Posterior vena cava (tissue), 2 donors: ENCODE measurements at regions not wholly inside any gene's neighbourhood (a gene's known extent, or its start where the extent isn't known, plus 50 kb on each side); places are given as distances from the start of the nearest gene placed in this dataset.
"Not testable (repeated sequence)": the region's sequence is repeated elsewhere in the genome, so short reads cannot be mapped to it uniquely, and the experiment has no call there.

ENCODE experiments used
- DNase-seq: peaks from one replicate; pipeline ENCODE4 v3.0.0-alpha.2; 2020; ENCODE audit warnings: low spot score
- intact Hi-C, 2 donors: fragments of 100-400 bp; cut with DNase I; formaldehyde crosslinking; loops; one replicate each; pipeline versions ENCODE4 v1.14.1 to v1.14.2; 2022 to 2023
- donor health status: DM: yes; HTN: yes; CAD: no.
- donor health status: DM: yes; HTN: yes; CAD: no.

DNA sequence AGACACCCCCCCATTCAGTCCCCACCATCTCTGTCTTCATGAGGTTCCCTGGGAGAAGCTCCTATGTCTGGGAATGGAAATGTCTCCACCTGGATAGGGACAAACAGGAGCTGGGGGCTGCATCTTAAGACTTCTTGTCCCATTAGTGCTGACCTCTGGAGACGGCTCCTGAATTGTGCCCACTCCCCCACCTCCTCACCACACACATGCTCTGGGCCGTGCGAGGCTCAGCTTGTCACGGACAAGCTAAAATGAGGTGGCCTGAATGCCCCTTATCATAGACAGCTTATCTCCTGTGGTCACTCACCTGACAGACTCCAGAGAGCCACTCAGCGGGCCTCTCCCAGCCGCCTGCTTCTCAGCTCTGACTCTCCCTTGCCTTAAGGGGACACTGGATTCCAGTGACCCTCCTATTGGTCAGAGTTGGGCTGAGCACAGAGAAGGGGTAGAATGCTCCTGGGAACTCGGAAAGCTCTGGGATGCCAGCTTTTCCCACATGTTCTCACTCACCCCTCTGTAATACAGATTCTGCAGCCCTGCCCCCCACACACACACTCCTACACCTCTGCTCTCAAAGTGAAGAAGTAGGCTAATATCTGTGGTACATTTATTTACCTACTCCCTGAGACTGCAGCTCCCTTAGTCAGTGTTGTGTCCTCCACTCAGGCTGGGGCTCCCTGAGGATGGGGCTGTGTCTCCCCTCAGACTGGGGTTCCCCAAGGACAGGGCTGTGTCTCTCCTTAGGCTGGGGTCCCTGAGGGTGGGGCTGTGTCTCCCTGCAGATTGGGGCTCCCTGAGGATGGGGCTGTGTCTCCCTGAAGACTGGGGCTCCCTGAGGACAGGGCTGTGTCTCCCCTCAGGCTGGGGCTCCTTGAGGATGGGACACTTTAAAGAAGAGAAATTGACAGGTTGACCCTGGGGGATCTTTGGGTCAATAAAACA, 167.5 kb downstream of the VEGFA start:
- DNase-seq = peak; percentile 40
- intact Hi-C loops = no loop called here

DNA sequence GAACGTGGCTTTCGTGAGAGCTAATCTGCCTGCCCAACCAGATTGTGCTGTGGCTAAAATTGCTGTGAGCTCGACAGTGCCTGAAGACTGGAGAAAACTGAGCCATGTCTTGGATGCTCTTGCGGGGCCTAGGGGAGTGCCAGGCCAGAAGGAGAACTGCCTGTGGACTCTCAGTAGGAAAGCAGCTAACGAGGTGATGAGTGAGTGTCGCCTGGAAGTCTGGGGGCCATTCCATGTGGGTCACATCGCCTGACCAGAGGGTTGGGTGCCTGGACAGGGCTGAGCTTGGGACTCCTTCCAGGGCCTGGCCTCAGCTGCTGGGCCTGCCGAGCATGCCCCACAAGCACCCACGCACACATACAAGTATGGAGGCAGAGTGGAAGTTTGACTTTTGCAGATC, 166.5 kb downstream of the VEGFA start:
- intact Hi-C loops = no loop called here

DNA sequence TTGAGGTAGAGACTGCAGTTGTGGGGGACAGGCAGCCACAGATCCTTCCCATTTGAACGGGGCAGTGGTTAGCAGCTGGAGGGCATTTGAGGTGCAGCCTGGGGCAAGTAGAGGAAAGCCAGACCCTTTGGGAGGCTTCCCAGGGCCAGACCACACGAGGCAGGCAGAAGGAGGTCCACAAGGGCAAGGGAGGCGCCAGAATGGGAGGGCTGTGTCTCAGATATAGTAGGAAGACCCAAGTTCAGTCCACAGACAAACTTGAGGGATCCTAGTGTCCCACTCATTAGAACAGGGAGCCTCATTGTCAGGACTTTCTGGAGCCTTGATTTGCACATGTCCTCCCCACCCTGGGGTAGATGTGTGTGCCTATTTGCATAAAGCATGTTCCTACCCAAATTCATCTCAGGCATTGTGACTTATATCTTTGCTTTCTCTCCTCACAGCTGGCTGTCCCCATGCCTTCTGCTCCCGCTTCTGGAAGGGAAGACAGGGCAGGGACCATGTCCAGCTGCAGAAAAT, 166.0 kb downstream of the VEGFA start:
- DNase-seq = peak; percentile 44
- intact Hi-C loops = no loop called here

More for the DNA sequence above, 166.5 kb downstream of the VEGFA start:
- DNase-seq = peak; percentile 36

DNA sequence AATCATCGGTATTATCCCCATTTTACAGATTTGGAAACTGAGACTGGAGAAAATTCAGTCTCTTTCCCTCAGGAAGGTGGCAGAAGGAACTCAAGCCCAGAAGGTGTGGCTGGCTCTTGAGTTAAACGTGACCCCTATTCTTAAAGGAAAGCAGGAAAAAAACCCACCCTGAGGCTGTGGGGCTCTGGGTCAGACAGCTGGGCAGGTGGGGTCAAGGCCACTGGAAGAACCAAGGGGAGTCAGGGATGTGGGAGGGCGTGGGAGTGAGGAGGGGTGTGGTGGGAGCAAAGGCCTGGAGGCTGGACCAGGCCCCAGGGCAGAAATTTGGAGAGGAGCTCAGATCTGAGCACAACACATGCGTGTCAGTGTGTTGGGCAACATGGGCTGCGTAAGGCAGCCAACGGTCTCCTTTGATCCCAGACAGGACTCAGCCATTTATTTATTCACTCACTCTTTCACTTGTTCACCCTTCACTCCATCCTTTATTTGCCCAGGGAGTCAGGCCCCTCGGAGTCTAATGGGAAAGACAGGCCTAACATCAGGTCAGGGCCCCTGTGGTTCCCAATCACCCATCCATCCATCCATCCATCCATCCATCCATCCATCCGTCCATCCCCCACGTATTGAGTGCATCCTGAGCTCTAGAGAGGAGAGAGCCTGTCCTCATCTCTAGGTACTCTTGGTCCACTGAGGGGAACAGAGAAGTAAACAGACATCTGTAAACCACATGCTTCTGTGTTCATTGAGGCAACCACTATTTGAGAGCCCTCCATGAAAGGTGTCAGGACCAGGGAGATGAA, 165.0 kb downstream of the VEGFA start:
- peak; percentile 65 for DNase-seq
- intact Hi-C loops = no loop called here

DNA sequence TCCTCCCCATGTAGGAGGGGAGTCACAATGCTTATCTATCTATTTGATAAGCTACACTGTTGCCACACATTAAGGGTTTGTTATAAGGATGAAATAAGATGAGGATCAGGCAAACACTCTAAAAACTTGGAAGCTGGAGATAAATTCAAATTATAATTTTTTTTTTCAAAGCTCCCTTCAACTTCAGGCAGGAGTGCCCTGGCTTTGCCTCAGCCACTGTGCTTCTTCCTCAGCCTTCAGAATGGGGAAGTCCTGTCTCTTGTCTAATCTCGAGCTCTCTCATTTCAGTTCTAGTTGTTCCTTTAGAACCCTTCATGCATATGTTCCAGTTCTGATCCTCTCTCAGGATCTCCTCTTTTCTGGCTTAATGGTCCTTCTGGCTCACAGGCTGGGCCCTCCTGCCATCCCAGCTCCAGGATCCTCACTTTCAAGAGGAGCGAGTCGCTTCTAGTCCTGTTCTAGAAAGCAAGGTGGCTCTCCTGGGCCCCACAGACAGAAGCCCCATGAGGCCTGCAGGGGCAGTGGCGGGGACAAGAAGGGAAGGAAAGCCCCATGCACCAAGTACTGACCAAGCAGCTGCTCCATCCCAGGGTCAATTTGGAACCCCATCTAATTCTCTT, 164.3 kb downstream of the VEGFA start:
- DNase-seq = peak; percentile 47
- intact Hi-C loops = no loop called here

DNA sequence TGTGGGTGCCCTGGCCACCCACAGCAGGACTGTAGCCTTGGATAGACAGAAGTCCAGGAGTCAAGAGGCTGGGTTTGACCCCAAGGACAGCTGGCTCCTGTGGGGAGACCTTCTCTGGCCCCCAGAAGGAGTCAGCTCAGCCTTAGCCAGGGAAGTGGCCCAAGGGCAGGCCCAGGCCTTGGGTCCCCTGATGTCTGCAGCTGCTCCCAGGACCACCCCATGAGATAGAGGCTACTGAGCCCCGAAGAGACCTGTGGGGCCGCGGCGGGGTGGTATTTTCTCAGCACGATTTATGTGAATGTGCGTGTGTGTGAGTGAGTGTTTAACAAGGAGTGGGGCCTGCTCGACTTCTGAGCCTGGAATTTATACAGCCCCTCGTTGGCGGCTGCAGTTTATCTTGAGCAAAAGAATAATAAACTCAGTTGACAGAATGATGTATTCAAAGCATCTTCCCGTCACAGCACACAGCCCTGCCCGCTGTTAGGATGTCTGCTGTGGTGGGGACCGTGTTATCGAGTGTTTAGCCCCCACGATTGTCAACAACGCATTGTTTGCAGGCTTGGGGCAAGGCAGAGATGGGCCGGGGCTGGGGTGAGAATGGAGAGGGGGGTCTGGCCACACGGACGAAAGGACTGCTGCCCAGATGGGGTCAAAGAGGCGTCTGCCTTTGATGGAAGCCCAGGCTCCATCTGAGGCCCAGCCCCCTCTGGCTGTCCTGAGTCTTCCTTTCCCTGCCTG, 163.3 kb downstream of the VEGFA start:
- DNase-seq = peak; percentile 73
- intact Hi-C loops = no loop called here

DNA sequence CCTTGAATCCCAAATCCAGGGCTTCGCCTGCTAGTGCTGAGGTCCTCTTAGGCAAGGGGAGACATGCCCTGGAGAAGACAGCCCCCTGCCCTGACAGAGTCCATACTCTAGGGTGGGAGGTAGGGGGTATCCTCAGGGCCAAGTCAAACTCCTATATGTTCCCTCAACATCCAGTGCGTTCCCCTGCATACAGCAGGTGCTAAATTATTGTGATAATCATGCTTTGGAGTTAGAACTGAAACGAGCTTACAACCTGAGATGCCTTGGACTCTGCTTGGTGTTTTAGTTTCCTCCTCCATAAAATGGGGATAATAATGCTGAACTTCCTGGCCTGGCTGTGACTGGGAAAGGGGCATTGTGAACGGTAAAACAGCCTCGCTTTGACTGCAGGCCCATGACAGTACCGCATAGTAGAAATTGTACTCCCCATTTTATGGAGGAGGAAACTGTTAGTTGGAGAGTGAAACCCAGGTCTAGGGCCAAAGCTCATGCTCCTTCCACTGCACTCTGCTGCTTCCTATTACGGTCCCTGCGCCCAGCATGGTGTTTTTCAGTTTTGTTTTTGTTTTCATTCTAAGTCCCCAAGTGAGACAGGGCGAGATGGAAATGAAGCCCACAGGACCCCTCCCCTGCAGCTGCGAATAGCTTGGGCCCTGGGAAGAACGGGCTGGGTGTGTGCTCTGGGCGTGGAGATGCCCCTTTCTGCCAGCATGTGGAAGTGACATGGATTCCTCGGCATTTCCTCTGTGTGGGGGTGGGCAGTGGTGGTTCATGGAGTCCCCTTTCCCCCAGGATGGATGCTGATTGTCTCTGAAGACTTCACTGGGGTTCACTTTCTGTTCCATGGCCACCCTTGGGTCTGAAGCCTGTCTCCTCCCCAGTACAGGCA, 162.5 kb downstream of the VEGFA start:
- peak; percentile 12 for DNase-seq
- intact Hi-C loops = no loop called here

DNA sequence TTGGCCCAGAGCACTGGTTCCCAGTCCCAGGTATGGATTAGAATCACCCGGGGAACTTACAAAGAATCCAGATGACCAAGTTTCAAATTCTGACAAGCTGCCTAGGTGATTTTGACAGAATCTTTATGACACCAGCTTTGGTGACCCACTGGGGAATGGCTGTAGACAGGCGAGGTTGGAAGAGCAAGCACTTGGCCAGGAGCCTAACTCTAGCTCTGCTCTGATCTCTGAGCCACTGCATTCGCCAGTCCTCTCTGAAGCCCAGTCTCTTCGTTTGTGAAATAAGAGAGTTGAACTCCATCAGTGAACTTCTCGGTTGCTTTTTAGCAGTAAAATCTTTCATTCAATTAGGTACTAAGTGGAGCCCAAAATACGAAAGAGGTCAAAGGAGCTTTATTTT, 161.2 kb downstream of the VEGFA start:
- peak; percentile 11 for DNase-seq

DNA sequence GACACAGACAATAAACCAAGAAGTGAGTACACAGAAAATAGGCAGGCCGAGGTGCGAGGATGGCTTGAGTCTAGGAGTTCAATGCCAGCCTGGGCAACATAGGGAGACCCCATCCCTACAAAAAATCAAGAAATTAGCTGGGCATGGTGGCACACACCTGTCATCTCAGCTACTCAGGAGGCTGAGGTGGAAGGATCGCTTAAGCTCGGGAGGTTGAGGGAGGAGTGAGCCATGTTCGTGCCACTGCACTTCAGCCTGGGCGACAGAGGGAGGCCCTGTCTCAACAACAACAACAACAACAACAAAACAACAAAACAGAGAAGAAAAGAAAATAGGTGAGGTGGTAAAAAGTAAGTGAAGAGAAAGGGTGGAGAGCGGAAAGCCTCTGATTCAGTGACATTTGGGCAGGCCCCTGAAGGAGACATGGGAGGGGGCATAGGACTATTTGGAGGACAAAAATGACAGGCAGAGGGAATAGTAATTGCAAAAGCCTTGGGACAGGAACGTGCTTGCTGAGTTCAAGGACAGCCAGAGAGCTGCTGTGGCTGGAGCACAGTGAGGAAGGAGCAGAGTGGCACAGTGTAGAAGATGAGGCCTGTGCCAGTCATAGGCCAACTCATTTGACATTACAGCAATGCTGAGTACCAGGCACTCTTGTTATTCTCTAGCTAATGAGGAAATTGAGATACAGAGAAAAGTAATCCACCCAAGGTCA, 160.6 kb downstream of the VEGFA start:
- DNase-seq = peak; percentile 13
- intact Hi-C loops = no loop called here

More for the DNA sequence above, 161.2 kb downstream of the VEGFA start:
- intact Hi-C loops = no loop called here

DNA sequence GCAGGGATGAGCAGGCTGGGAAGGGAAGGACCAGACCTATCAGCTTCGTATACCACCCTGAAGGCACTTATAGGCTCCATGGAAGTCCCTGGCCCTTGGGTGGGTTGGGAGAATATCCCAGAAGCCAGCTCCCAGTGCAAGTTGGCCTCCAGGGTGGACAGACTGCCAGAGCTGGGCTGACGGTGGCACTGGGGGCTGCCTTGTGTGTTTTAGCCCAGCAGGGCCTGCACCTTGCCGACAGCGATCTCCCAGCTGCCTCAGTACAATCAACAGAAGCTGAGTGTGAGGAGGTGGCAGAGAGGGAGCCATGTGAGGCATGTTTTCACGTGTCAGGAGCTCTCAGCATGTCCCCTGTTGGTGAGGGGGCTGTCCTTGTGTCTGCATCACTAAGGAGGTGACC, 159.5 kb downstream of the VEGFA start:
- intact Hi-C loops = no loop called here
- peak; percentile 25 for DNase-seq

DNA sequence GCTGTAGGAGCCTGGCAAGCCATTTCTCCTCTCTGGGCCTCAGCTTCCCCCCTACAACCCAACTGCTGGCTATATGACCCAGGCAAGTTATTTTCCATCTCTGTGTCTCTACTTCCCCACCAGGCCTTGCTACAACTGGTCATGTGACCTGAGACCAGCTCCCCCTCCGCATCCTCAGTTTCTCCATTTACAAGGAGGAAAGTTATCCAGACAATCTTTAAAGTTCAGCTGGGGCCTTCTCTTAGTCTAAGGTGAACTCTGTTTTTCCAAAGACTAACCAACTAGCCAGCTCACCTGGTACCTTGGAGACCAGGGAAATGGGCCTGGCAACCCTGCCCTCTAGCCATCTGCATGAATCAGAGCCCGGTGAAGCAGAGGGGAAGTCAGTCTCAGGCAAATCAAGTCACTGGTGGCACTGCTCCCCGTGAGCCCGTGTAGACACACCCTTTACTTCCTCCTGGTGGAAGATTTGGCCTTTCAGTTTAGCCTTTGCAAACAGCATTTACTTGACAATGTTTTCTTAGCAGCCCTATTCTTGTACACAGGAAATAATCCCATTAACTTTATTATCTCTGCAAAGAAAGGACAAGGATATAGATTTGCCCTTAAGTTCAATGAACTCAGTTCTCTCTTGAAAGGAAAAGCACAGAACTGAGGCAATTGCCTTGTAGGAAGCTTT, 157.7 kb downstream of the VEGFA start:
- intact Hi-C loops = no loop called here
- peak; percentile 73 for DNase-seq

DNA sequence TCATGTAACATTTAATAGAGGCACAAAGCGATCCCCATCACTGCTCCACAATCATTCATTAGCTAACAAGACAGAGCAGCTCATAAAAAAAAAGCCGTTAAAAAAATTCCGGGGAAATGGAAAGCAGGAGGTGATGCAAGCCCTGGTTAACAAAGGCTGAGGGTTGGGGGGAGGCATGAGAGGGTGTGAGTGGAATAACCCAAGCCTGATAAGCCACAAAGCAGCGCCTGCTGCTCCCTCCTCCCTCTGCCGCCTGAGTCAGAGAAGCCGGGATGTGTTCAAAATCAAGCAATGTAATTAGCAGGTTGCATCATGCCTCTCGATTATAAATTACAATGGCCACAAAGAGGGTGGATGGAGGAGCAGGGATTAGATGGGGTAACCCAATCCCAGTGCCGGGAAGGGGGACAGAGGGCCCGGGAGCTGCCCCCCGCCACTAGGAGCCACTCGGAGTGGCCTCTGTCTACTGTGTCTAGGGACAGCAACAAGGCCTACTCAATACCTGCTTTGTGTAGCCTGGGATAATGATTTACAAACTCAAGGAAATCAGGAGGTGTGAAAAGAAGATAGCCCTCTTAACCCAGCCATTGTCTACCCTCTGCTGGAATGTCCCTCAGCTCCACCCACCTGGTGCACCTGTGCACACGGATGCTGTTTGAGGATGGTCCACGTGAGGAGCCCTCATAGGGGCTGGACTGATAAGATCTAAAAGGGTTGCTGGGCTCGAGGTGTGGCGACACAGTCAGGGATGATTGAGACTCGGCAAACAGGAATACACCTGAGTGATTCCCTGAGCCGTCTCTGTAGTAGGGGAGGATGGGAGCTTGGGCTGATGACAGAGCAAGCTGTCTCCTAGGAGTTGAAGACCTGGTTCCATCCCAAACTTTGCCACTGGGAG, 156.9 kb downstream of the VEGFA start:
- intact Hi-C loops = no loop called here
- DNase-seq = peak; percentile 86

DNA sequence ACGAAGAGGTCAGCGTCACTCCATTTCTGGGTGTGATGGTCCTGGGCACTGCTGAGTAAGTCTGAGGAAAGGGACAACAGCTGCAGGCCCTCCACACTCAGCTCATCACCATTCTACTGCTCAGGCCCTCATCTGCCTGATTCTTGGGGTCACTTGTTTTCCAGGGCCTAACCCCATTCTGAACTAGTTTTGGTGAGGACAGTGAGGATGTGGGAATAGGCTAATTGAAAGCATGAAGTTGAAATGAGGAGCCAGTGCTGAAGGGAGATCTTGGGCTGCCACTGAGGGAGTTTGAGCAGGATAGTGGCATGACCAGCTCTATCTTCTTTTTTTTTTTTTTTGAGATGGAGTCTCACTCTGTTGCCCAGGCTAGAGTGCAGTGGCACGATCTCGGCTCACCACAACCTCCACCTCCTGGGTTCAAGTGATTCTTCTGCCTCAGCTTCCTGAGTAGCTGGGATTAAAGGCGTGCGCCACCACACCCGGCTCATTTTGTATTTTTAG, 155.7 kb downstream of the VEGFA start:
- intact Hi-C loops = not testable (repeated sequence)

DNA sequence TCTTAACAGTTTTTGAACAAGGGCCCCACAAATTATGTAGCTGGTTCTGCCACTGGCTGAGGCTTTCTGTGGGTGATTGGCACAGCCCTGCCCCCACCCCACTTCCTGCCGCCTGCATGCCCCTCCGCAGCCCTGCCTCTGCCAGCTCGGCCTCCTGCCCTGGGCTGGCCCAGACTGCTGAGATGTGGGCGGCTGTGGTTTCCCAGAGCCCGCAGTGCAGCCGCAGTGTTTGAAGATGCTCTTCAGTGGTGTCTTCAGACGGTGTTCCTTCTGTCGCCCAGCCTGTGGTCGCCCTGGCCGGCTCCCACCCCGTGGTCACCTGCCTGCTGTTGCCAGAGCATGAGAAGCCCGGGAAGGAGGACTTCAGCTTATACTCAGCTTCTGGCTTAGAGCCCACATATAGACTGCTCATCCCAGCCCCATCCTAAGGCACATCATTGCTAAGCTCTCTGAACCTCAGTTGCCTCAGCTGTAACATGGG, 154.3 kb downstream of the VEGFA start:
- intact Hi-C loops = no loop called here
- DNase-seq = peak; percentile 78

More for the DNA sequence above, 155.7 kb downstream of the VEGFA start:
- DNase-seq = not testable (repeated sequence)

DNA sequence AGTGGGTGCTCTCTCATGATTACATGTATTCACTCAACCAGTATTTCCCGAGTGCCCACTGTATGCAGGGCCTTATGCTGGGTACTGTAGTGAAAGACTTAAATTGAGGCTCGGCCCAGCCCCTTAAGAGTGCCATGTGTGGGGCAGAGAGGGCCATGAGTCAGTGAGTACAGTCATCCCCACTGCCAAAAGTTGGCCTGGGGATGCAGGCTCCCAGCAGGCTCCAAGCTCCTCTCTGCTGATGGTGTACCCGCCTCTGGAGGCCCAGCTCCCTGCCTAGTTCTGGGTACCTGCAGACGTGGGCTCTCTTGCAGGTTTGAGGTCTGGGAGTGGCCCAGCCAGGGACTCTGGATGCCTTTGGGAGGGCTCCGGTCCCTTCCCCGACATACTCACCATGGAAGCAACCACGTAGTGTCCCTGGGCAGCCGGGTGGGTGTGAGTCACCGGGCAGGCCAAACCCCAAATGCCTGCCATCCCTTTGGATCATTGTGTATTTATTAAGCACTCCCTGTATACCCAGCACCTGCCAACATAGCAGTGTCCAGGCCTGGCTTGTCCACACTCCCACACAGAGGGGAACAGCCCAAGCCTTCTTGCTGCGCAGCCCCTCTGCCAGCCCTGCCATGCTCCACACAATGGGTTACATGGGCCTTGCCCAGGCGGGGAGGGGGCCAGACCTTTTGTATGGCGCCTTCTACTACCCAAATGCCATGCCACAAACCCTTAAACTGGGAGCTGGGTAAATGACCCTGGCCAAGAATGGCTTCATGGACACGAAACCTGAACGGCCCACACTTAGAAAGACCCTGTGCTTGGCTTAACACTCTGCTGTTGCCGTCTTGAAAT, 153.6 kb downstream of the VEGFA start:
- intact Hi-C loops = no loop called here
- peak; percentile 67 for DNase-seq
